HFFc6 (cell line): ENCODE measurements at regions not wholly inside any gene's neighbourhood (a gene's known extent, or its start where the extent isn't known, plus 50 kb on each side); places are given as distances from the start of the nearest gene placed in this dataset.

Experiments used
- DNase-seq: peaks from one replicate; pipeline ENCODE4 v3.0.0-alpha.2; 2018
- H3K27ac Mint-ChIP-seq: 2 replicates; pipeline ENCODE4 v1.8.0; 2020; ENCODE audit warnings: mild to moderate bottlenecking, mixed read lengths
- H3K27me3 Mint-ChIP-seq: 2 replicates; pipeline ENCODE4 v1.8.0; 2021; ENCODE audit warnings: mild to moderate bottlenecking, moderate library complexity, mixed read lengths; ENCODE audit not compliant: insufficient read depth
- H3K36me3 Mint-ChIP-seq: 2 replicates; pipeline ENCODE4 v1.8.0; 2021; ENCODE audit warnings: low read depth, mixed read lengths
- H3K4me1 Mint-ChIP-seq: 2 replicates; pipeline ENCODE4 v1.8.0; 2020; ENCODE audit warnings: low read depth, mixed read lengths
- H3K4me3 Mint-ChIP-seq: 2 replicates; pipeline ENCODE4 v1.8.0; 2020; ENCODE audit warnings: mild to moderate bottlenecking, moderate library complexity, mixed read lengths
- H3K9me3 Mint-ChIP-seq: 2 replicates; pipeline ENCODE4 v1.8.0; 2020; ENCODE audit warnings: mild to moderate bottlenecking, mixed read lengths
- CTCF ChIP-seq: fragments of 200-600 bp; sonication (generic); IDR thresholded peaks from 2 replicates; pipeline ENCODE4 v1.5.0; 2021; ENCODE audit warnings: antibody characterized with exemption, mild to moderate bottlenecking

- Mint-ChIP-seq H3K4me3 (no peak overlapping the region), H3K4me1 (no peaks in the 10 kb centered on the region), H3K9me3 (peaks cover 42% of the 10 kb centered on the region), H3K36me3 (no peaks in the 10 kb centered on the region), H3K27me3 (peaks cover 1% of the 10 kb centered on the region; the same call in 1 of the 2 replicates), H3K27ac (no peak overlapping the region)
- no peak for DNase-seq
- TF ChIP-seq CTCF, result no peak
Measured at GRCh38 chr5:5626412-5626811, 203.9 kb downstream of the ICE1 start.

GRCh38 chr5:5625491-5625890 is 203.0 kb downstream of the ICE1 start:
- H3K27ac Mint-ChIP-seq, result no peak overlapping the region
- H3K4me3 Mint-ChIP-seq, result no peak overlapping the region
- H3K36me3 Mint-ChIP-seq, result no peaks in the 10 kb centered on the region
- no peak for TF ChIP-seq CTCF
- H3K9me3 Mint-ChIP-seq, result peaks cover 48% of the 10 kb centered on the region
- H3K27me3 Mint-ChIP-seq, result peaks cover 1% of the 10 kb centered on the region; the same call in 1 of the 2 replicates
- no peak for DNase-seq
- no peaks in the 10 kb centered on the region for H3K4me1 Mint-ChIP-seq

- Mint-ChIP-seq H3K27me3 (no peaks in the 10 kb centered on the region), H3K4me3 (no peak overlapping the region), H3K9me3 (peaks cover 48% of the 10 kb centered on the region), H3K27ac (no peak overlapping the region), H3K4me1 (no peaks in the 10 kb centered on the region), H3K36me3 (no peaks in the 10 kb centered on the region)
- DNase-seq, result no peak
- TF ChIP-seq CTCF, result no peak
Measured at GRCh38 chr5:5623397-5623796, 200.9 kb downstream of the ICE1 start.

GRCh38 chr5:5622806-5623205 is 200.3 kb downstream of the ICE1 start:
- Mint-ChIP-seq H3K36me3 (no peaks in the 10 kb centered on the region), H3K4me1 (no peaks in the 10 kb centered on the region), H3K27me3 (no peaks in the 10 kb centered on the region), H3K9me3 (peaks cover 47% of the 10 kb centered on the region), H3K27ac (no peak overlapping the region), H3K4me3 (no peak overlapping the region)
- TF ChIP-seq CTCF, result no peak
- no peak for DNase-seq

- Mint-ChIP-seq H3K27me3 (no peaks in the 10 kb centered on the region), H3K4me3 (no peak overlapping the region), H3K9me3 (peaks cover 37% of the 10 kb centered on the region), H3K4me1 (no peaks in the 10 kb centered on the region), H3K36me3 (no peaks in the 10 kb centered on the region), H3K27ac (no peak overlapping the region)
- TF ChIP-seq CTCF, result no peak
- DNase-seq, result no peak
Measured at GRCh38 chr5:5619546-5619945, 197.1 kb downstream of the ICE1 start.

GRCh38 chr5:5617024-5617423 is 194.5 kb downstream of the ICE1 start:
- Mint-ChIP-seq H3K9me3 (peaks cover 30% of the 10 kb centered on the region), H3K4me3 (no peak overlapping the region), H3K27me3 (no peaks in the 10 kb centered on the region), H3K27ac (no peak overlapping the region), H3K36me3 (no peaks in the 10 kb centered on the region), H3K4me1 (no peaks in the 10 kb centered on the region)
- TF ChIP-seq CTCF, result no peak
- no peak for DNase-seq
